ENCODE measurements at regions not wholly inside any gene's neighbourhood (a gene's known extent, or its start where the extent isn't known, plus 50 kb on each side); places are given as distances from the start of the nearest gene placed in this dataset.

- intact Hi-C loops (cut with DNase I): no loop called here
- Histone ChIP-seq H3K27ac (no peak overlapping the region), H3K4me1 (no peaks in the 10 kb centered on the region), H3K4me3 (no peak overlapping the region), H3K27me3 (no peaks in the 10 kb centered on the region), H3K36me3 (no peaks in the 10 kb centered on the region), H3K9me3 (no peaks in the 10 kb centered on the region)
- TF ChIP-seq CTCF (IDR thresholded peaks at IDR 0.05): no peak
- ATAC-seq: peak; percentile 85
- DNase-seq: peak in 2 of 4 donors; percentile 30 to 42
Measured at GRCh38 chr1:209030454-209031167, 552.9 kb upstream of the CAMK1G start.

GRCh38 chr1:209037064-209037463 is 546.5 kb upstream of the CAMK1G start:
- intact Hi-C loops (cut with DNase I): no loop called here
- Histone ChIP-seq H3K36me3 (no peaks in the 10 kb centered on the region), H3K4me1 (peaks cover 0 to 5% of the 10 kb centered on the region in 2 donors), H3K27ac (no peak overlapping the region), H3K9me3 (no peaks in the 10 kb centered on the region), H3K4me3 (no peak overlapping the region), H3K27me3 (no peaks in the 10 kb centered on the region)
- TF ChIP-seq CTCF (IDR thresholded peaks at IDR 0.05): no peak
- DNase-seq (no peak), ATAC-seq (no peak)

GRCh38 chr1:209038316-209038715 is 545.2 kb upstream of the CAMK1G start:
- H3K4me3 ChIP-seq: no peak overlapping the region
- intact Hi-C loops (cut with DNase I): no loop called here
- no peaks in the 10 kb centered on the region for H3K27me3 ChIP-seq
- peaks cover 0 to 5% of the 10 kb centered on the region in 2 donors for H3K4me1 ChIP-seq
- H3K9me3 ChIP-seq: no peaks in the 10 kb centered on the region
- DNase-seq: no peak
- no peak overlapping the region for H3K27ac ChIP-seq
- no peak for ATAC-seq
- TF ChIP-seq CTCF (IDR thresholded peaks at IDR 0.05): no peak
- no peaks in the 10 kb centered on the region for H3K36me3 ChIP-seq

GRCh38 chr1:209038735-209039134 is 544.8 kb upstream of the CAMK1G start:
- intact Hi-C loops (cut with DNase I): no loop called here
- peaks cover 0 to 5% of the 10 kb centered on the region in 2 donors for H3K4me1 ChIP-seq
- DNase-seq: no peak

DNA sequence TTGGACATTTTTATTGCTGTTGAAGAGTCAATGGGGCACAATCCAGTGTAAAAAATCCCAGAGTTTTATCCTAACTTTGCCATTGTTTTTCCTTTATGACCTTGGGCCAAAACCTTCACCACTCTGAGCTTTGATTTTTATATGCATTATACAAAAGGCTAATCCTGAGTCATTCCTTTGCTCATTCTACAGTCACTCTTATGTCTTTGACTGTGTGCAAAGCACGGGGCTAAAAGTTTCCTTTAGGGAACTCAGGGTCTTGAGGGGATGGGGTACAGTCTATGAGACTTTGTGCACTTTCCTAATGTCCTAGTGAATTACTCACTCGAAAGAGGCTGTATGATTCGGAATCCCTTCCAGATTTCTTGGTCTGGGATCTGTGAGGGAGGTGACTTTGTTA is 543.2 kb upstream of the CAMK1G start:
- DNase-seq (no peak), ATAC-seq (no peak)
- intact Hi-C loops (cut with DNase I): no loop called here
- H3K4me1 ChIP-seq: peaks cover 0 to 5% of the 10 kb centered on the region in 2 donors
- TF ChIP-seq CTCF (IDR thresholded peaks at IDR 0.05): no peak
- H3K27me3 ChIP-seq: no peaks in the 10 kb centered on the region
- H3K36me3 ChIP-seq: no peaks in the 10 kb centered on the region
- no peak overlapping the region for H3K4me3 ChIP-seq
- no peak overlapping the region for H3K27ac ChIP-seq
- no peaks in the 10 kb centered on the region for H3K9me3 ChIP-seq

More at GRCh38 chr1:209038735-209039134, 544.8 kb upstream of the CAMK1G start:
- no peaks in the 10 kb centered on the region for H3K27me3 ChIP-seq
- no peak for TF ChIP-seq CTCF (IDR thresholded peaks at IDR 0.05)
- no peak overlapping the region for H3K4me3 ChIP-seq
- no peak overlapping the region for H3K27ac ChIP-seq
- ATAC-seq: no peak
- H3K36me3 ChIP-seq: no peaks in the 10 kb centered on the region
- no peaks in the 10 kb centered on the region for H3K9me3 ChIP-seq

Data from left lung (tissue), 4 donors.